RWPE1 (cell line): ENCODE measurements at regions not wholly inside any gene's neighbourhood (a gene's known extent, or its start where the extent isn't known, plus 50 kb on each side); places are given as distances from the start of the nearest gene placed in this dataset.

Experiments used
- CTCF ChIA-PET: fragments of 350-600 bp; sonication (Branson Sonifier 250); formaldehyde crosslinking; extraction: SDS; loops from one replicate; lab custom pipeline; 2021; lab: Yijun Ruan, JAX
- POLR2A ChIA-PET: fragments of 400-600 bp; formaldehyde crosslinking; extraction: SDS; loops from one replicate; lab custom pipeline; 2020; ENCODE audit warnings: antibody characterized with exemption; ENCODE audit not compliant: low non-redundant PET; lab: Yijun Ruan, JAX
- DNase-seq: peaks from one replicate; pipeline ENCODE4 v3.0.0; 2012; ENCODE audit warnings: low spot score
- H3K27ac ChIP-seq: fragments of 450-650 bp; 2 replicates; pipeline ENCODE4 v1.5.1; 2017
- TF ChIP-seq, protein P1 (sequence below): fragments of 450-650 bp; conservative IDR thresholded peaks from 2 replicates; pipeline ENCODE4 v1.5.1; 2017; ENCODE audit warnings: low read depth, mild to moderate bottlenecking

DNA sequence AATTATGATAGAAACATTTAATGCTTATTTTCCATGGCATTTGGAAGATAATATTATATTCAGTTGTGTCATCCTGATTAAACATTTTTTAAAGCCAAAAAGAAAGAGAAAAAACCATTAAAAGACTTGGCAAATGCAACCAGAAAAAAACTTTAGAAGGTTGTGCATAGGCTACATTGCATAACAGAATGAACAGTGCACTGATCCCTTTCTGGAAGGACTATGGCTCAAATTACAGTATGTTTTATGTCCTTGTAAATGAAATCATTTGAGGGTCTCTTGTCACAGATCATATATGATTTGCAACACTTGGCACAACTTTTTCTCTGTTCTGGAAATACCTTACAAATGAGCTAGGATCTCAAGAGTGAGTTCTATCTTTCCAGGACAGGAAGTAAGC lies 275.2 kb upstream of the FLRT2 start:
- TF ChIP-seq, protein P1, sequence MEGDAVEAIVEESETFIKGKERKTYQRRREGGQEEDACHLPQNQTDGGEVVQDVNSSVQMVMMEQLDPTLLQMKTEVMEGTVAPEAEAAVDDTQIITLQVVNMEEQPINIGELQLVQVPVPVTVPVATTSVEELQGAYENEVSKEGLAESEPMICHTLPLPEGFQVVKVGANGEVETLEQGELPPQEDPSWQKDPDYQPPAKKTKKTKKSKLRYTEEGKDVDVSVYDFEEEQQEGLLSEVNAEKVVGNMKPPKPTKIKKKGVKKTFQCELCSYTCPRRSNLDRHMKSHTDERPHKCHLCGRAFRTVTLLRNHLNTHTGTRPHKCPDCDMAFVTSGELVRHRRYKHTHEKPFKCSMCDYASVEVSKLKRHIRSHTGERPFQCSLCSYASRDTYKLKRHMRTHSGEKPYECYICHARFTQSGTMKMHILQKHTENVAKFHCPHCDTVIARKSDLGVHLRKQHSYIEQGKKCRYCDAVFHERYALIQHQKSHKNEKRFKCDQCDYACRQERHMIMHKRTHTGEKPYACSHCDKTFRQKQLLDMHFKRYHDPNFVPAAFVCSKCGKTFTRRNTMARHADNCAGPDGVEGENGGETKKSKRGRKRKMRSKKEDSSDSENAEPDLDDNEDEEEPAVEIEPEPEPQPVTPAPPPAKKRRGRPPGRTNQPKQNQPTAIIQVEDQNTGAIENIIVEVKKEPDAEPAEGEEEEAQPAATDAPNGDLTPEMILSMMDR = no peak
- no peak for DNase-seq
- ChIA-PET POLR2A (no interaction called here), CTCF (no interaction called here)
- H3K27ac ChIP-seq = no peak overlapping the region

DNA sequence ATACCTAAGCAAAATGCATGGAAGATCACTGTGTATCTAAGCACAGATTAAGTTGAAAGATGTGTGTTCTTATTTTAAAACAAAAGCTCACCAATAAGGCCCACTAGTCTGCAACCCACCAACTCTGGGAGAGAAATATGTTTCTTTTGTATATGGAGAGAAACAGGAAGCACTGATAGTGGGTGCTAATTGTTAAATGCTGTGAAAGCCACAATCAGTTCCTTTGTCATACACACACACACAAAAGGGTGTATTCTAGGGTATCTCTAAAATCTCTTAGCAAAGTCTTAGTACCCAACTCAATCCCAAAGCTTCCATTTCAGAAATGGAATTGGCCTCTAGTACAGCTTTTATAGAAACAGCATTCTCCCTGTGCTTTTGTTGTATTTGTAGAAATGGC lies 272.7 kb upstream of the FLRT2 start:
- TF ChIP-seq, protein P1 = no peak
- ChIA-PET POLR2A (no interaction called here), CTCF (no interaction called here)
- DNase-seq = no peak
- no peak overlapping the region for H3K27ac ChIP-seq

DNA sequence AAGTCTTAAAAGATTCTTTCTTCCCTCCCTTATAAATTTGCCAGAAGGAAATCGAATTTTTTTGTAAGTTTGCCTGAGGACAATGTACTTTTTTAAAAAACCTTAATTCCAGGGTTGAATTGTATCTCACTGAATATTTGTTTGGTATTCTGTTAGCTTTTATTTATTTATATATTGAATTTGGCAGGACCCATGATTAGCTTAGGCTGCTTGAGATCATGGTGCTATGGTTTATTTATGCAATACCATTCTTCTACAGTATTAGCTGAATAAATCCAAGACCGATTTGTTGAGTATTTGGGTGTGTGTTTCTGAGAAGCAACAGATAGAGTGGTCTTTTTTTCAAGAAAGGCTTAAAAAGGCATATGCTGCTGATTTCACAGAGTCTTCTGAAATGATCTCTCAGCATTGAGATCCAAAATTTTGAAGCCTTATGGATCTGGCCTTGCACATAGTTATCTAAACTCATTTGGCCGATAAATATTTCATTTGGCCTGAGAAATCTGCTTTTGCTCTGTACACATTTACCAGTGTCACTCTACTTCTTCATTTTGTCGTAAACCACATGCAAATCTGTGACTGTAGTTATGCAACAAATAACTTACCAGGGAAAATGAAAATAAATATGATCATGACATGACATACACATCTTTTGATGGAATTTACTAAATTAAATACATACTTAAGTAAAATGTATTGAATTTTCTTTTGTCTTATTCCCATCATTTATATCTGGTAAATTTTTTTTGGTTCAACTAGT lies 265.8 kb upstream of the FLRT2 start:
- DNase-seq = no peak
- H3K27ac ChIP-seq = no peak overlapping the region
- POLR2A ChIA-PET = no interaction called here
- CTCF ChIA-PET = no interaction called here
- TF ChIP-seq, protein P1 = no peak

DNA sequence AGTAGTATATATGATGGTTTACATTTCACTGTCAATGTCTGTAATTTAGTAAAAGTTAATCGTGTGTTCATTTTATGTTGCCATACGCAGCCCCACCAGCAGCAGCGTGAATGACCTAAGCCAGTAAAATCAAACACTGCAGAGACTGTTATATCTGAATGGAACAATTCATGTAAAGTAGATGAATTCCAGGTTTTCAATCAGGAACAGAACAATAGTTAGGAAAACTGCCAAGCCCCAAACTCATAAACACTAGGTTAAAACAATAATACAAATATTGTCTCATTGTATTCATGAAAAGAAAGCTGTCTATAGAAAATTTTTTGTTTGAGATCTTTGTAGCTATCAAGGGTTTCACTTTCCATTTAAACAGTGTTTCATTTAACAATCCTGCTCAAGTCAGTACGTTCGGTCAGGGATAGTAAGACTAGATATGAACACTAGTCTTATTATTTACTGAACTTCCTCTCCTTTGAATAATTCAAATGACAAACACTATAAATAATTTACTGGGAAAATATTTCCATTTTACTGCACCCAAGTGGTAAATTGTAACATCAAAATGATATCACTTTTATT lies 256.8 kb upstream of the FLRT2 start:
- ChIA-PET POLR2A (no interaction called here), CTCF (interaction anchor here (1.0 kb wide), 1 partner anchor 255 kb away, joined by 4 read pairs; no protein-coding TSS in a partner anchor)
- TF ChIP-seq, protein P1 = no peak
- no peak overlapping the region for H3K27ac ChIP-seq
- no peak for DNase-seq

DNA sequence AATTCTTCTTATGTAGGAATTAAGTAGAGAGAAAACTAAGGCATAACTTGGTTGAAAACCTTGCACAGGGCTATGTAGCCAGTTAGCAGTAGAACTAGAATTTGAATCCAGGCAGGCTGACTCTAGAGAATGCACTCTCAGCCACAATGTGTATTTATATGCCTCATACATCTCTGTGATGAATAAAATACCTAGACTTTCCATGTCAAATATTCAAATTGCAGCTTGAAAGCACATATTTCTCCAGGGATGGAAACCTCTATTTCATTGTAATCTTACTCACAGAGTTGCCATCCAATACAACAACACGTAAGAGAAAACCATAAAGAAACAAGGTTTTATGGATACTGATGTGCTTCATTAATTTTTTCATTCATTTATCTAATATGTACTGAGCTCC lies 256.0 kb upstream of the FLRT2 start:
- POLR2A ChIA-PET = no interaction called here
- CTCF ChIA-PET = interaction anchor here (1.0 kb wide), 1 partner anchor 254 kb away, joined by 4 read pairs; no protein-coding TSS in a partner anchor

DNA sequence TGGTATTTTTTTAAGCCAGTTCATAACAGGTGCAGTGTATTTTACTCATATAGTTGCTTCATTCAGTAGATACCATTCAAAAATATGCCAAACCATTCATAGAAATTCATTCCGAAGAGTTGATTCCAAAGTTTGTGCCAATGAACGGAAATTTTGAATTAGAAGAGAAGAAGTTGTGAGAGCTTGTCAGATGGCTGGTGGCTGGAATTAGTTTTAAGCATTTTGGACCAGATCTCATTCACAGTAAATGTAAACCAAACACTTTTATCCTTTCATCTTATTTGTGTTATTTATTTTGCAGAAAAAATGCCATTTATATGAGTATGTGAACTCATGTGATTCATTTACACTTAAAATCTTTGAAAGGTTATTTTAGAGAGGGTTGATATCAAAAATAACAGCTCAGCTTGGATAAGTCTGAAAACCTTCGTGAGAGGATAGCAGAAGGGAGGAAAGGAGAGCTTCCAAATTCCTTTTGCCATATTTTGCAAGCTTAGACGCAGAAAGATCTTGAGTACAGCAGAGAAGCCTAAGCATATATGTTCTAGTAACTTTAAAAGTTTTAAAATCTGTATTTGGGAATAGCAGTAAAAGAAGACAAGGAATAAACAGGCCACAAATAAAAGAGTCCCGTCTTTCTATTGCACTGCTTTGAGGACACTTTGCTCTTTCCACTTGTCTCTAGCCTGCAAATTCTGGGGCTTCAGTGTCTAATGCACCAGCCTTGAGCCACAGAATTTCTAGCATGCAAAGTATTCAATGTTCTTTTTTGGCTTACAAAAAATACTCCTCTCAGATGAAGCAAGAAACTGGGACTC lies 253.6 kb upstream of the FLRT2 start:
- ChIA-PET CTCF (no interaction called here), POLR2A (no interaction called here)
- TF ChIP-seq, protein P1 = no peak

More for the DNA sequence above, 256.0 kb upstream of the FLRT2 start:
- TF ChIP-seq, protein P1 = no peak
- H3K27ac ChIP-seq = no peak overlapping the region
- DNase-seq = no peak

More for the DNA sequence above, 253.6 kb upstream of the FLRT2 start:
- no peak overlapping the region for H3K27ac ChIP-seq
- DNase-seq = no peak
